Right atrium auricular region (tissue), 2 donors: ENCODE measurements at regions not wholly inside any gene's neighbourhood (a gene's known extent, or its start where the extent isn't known, plus 50 kb on each side); places are given as distances from the start of the nearest gene placed in this dataset.
A peak's percentile ranks its signal among the peaks of the same experiment; 100 is the strongest.

Experiments used
- DNase-seq: peaks from one replicate; pipeline ENCODE4 v3.0.0-alpha.2; 2019; ENCODE audit warnings: low spot score
- H3K27ac ChIP-seq, 2 donors: fragments of 200-600 bp; sonication (generic); 1 replicate in 1 of 2; 2 replicates in 1 of 2; pipeline ENCODE4 v1.5.1; 2016 to 2019
- H3K27me3 ChIP-seq, 2 donors: fragments of 200-600 bp; sonication (generic); one replicate each; pipeline versions ENCODE4 v1.5.1 to v1.6.0; 2017 to 2019
- H3K36me3 ChIP-seq: fragments of 200-600 bp; sonication (generic); one replicate; pipeline ENCODE4 v1.5.1; 2016
- H3K4me1 ChIP-seq, 2 donors: fragments of 200-600 bp; sonication (generic); one replicate each; pipeline versions ENCODE4 v1.5.1 to v1.6.0; 2017 to 2019
- H3K4me3 ChIP-seq, 2 donors: fragments of 200-600 bp; sonication (generic); 1 replicate in 1 of 2; 2 replicates in 1 of 2; pipeline ENCODE4 v1.5.1; 2017 to 2019; ENCODE audit warnings: mild to moderate bottlenecking in 1 of 2, moderate library complexity in 1 of 2
- H3K9me3 ChIP-seq, 2 donors: fragments of 200-600 bp; sonication (generic); one replicate each; pipeline ENCODE4 v1.5.1; 2019
- CTCF ChIP-seq, 2 donors: fragments of 200-600 bp; sonication (generic); IDR thresholded peaks; one replicate each; pipeline ENCODE4 v1.5.1; 2019; ENCODE audit warnings: antibody characterized with exemption in 2 of 2

- DNase-seq, result peak; percentile 50
- no peak for TF ChIP-seq CTCF (IDR thresholded peaks at IDR 0.05)
- Histone ChIP-seq H3K4me1 (no peaks in the 10 kb centered on the region), H3K9me3 (no peaks in the 10 kb centered on the region), H3K27me3 (no peaks in the 10 kb centered on the region), H3K36me3 (no peaks in the 10 kb centered on the region), H3K4me3 (no peak overlapping the region), H3K27ac (no peak overlapping the region)
Measured at GRCh38 chr20:60257671-60258070, 299.4 kb downstream of the CDH26 start.

GRCh38 chr20:60258255-60258863 lies 300.1 kb downstream of the CDH26 start:
- no peak for TF ChIP-seq CTCF (IDR thresholded peaks at IDR 0.05)
- Histone ChIP-seq H3K4me3 (no peak overlapping the region), H3K4me1 (no peaks in the 10 kb centered on the region), H3K36me3 (no peaks in the 10 kb centered on the region), H3K27ac (no peak overlapping the region), H3K9me3 (no peaks in the 10 kb centered on the region), H3K27me3 (no peaks in the 10 kb centered on the region)
- no peak for DNase-seq

- Histone ChIP-seq H3K9me3 (no peaks in the 10 kb centered on the region), H3K27me3 (peaks cover 0 to 8% of the 10 kb centered on the region in 2 donors), H3K4me1 (no peaks in the 10 kb centered on the region), H3K27ac (no peak overlapping the region), H3K4me3 (no peak overlapping the region), H3K36me3 (no peaks in the 10 kb centered on the region)
- no peak for TF ChIP-seq CTCF (IDR thresholded peaks at IDR 0.05)
- DNase-seq, result no peak
Measured at GRCh38 chr20:60261333-60261732, 303.1 kb downstream of the CDH26 start.

GRCh38 chr20:60262967-60263603 lies 304.9 kb downstream of the CDH26 start:
- H3K9me3 ChIP-seq, result no peaks in the 10 kb centered on the region
- H3K27ac ChIP-seq, result no peak overlapping the region
- H3K4me1 ChIP-seq, result no peaks in the 10 kb centered on the region
- no peak for DNase-seq
- no peak overlapping the region for H3K4me3 ChIP-seq
- peak; percentile 41 to 68 for TF ChIP-seq CTCF (IDR thresholded peaks at IDR 0.05)
- no peaks in the 10 kb centered on the region for H3K36me3 ChIP-seq
- H3K27me3 ChIP-seq, result peaks cover 0 to 8% of the 10 kb centered on the region in 2 donors

GRCh38 chr20:60263725-60264709 lies 305.8 kb downstream of the CDH26 start:
- Histone ChIP-seq H3K36me3 (no peaks in the 10 kb centered on the region), H3K9me3 (no peaks in the 10 kb centered on the region), H3K4me3 (no peak overlapping the region), H3K27me3 (peaks cover 0 to 8% of the 10 kb centered on the region in 2 donors), H3K27ac (no peak overlapping the region), H3K4me1 (no peaks in the 10 kb centered on the region)
- TF ChIP-seq CTCF (IDR thresholded peaks at IDR 0.05), result no peak
- DNase-seq, result no peak
